HUES6 (cell line): ENCODE measurements at regions not wholly inside any gene's neighbourhood (a gene's known extent, or its start where the extent isn't known, plus 50 kb on each side); places are given as distances from the start of the nearest gene placed in this dataset.

Source experiments
- H3K27ac ChIP-seq: 2 replicates; pipeline ENCODE4 v1.7.0; 2013; ENCODE audit warnings: low read depth, mild to moderate bottlenecking, low read length, inconsistent platforms
- H3K27me3 ChIP-seq: 2 replicates; pipeline ENCODE4 v1.6.1; 2013; ENCODE audit warnings: low read length; ENCODE audit not compliant: control insufficient read depth, insufficient read depth
- H3K36me3 ChIP-seq: 2 replicates; pipeline ENCODE4 v1.6.1; 2013; ENCODE audit warnings: low read length; ENCODE audit not compliant: control insufficient read depth, insufficient read depth
- H3K4me1 ChIP-seq: 2 replicates; pipeline ENCODE4 v1.6.1; 2013; ENCODE audit warnings: low read length; ENCODE audit not compliant: control insufficient read depth, insufficient read depth
- H3K4me3 ChIP-seq: 2 replicates; pipeline ENCODE4 v1.5.1; 2013; ENCODE audit warnings: low read depth, low read length
- H3K9ac ChIP-seq: one replicate; pipeline ENCODE4 v1.6.1; 2013; ENCODE audit warnings: mild to moderate bottlenecking, low read length
- H3K9me3 ChIP-seq: 2 replicates; pipeline ENCODE4 v1.6.1; 2013; ENCODE audit warnings: low read depth, low read length; ENCODE audit not compliant: control insufficient read depth, insufficient read depth

- no peaks in the 10 kb centered on the region for H3K36me3 ChIP-seq
- peaks cover 4% of the 10 kb centered on the region for H3K9me3 ChIP-seq
- no peaks in the 10 kb centered on the region for H3K27me3 ChIP-seq
- no peak overlapping the region for H3K27ac ChIP-seq
- H3K9ac ChIP-seq: no peak overlapping the region
- H3K4me1 ChIP-seq: no peaks in the 10 kb centered on the region
- no peak overlapping the region for H3K4me3 ChIP-seq
Measured at GRCh38 chr12:90166012-90166411, 457.4 kb upstream of the ATP2B1 start.

GRCh38 chr12:90163975-90164374 lies 455.3 kb upstream of the ATP2B1 start:
- no peak overlapping the region for H3K4me3 ChIP-seq
- H3K36me3 ChIP-seq: no peaks in the 10 kb centered on the region
- no peaks in the 10 kb centered on the region for H3K4me1 ChIP-seq
- no peaks in the 10 kb centered on the region for H3K27me3 ChIP-seq
- H3K27ac ChIP-seq: no peak overlapping the region
- no peak overlapping the region for H3K9ac ChIP-seq
- H3K9me3 ChIP-seq: peaks cover 7% of the 10 kb centered on the region

- Histone ChIP-seq H3K9ac (no peak overlapping the region), H3K36me3 (no peaks in the 10 kb centered on the region), H3K4me1 (peaks cover 11% of the 10 kb centered on the region; the same call in 1 of the 2 replicates), H3K27me3 (no peaks in the 10 kb centered on the region), H3K4me3 (no peak overlapping the region), H3K27ac (no peak overlapping the region), H3K9me3 (no peaks in the 10 kb centered on the region)
Measured at GRCh38 chr12:90153827-90154226, 445.2 kb upstream of the ATP2B1 start.

- H3K27ac ChIP-seq: no peak overlapping the region
- H3K27me3 ChIP-seq: no peaks in the 10 kb centered on the region
- no peaks in the 10 kb centered on the region for H3K36me3 ChIP-seq
- no peak overlapping the region for H3K9ac ChIP-seq
- H3K4me3 ChIP-seq: no peak overlapping the region
- no peaks in the 10 kb centered on the region for H3K9me3 ChIP-seq
- peaks cover 11% of the 10 kb centered on the region; the same call in 1 of the 2 replicates for H3K4me1 ChIP-seq
Measured at GRCh38 chr12:90152897-90153624, 444.4 kb upstream of the ATP2B1 start.

- Histone ChIP-seq H3K9ac (no peak overlapping the region), H3K27ac (no peak overlapping the region), H3K27me3 (no peaks in the 10 kb centered on the region), H3K4me3 (no peak overlapping the region), H3K4me1 (peaks cover 11% of the 10 kb centered on the region; the same call in 1 of the 2 replicates), H3K9me3 (no peaks in the 10 kb centered on the region), H3K36me3 (no peaks in the 10 kb centered on the region)
Measured at GRCh38 chr12:90151491-90152015, 442.9 kb upstream of the ATP2B1 start.

GRCh38 chr12:90149453-90149852 lies 440.8 kb upstream of the ATP2B1 start:
- no peak overlapping the region for H3K4me3 ChIP-seq
- H3K4me1 ChIP-seq: peaks cover 11% of the 10 kb centered on the region; the same call in 1 of the 2 replicates
- no peaks in the 10 kb centered on the region for H3K27me3 ChIP-seq
- H3K27ac ChIP-seq: no peak overlapping the region
- H3K36me3 ChIP-seq: no peaks in the 10 kb centered on the region
- no peak overlapping the region for H3K9ac ChIP-seq
- no peaks in the 10 kb centered on the region for H3K9me3 ChIP-seq

GRCh38 chr12:90129366-90130030 lies 420.9 kb upstream of the ATP2B1 start:
- no peaks in the 10 kb centered on the region for H3K36me3 ChIP-seq
- H3K9ac ChIP-seq: no peak overlapping the region
- H3K27me3 ChIP-seq: no peaks in the 10 kb centered on the region
- no peak overlapping the region for H3K4me3 ChIP-seq
- H3K27ac ChIP-seq: no peak overlapping the region
- no peaks in the 10 kb centered on the region for H3K4me1 ChIP-seq
- no peaks in the 10 kb centered on the region for H3K9me3 ChIP-seq

GRCh38 chr12:90128526-90128925 lies 419.9 kb upstream of the ATP2B1 start:
- Histone ChIP-seq H3K9me3 (no peaks in the 10 kb centered on the region), H3K4me1 (no peaks in the 10 kb centered on the region), H3K9ac (no peak overlapping the region), H3K4me3 (no peak overlapping the region), H3K27ac (no peak overlapping the region), H3K27me3 (no peaks in the 10 kb centered on the region), H3K36me3 (no peaks in the 10 kb centered on the region)

- no peaks in the 10 kb centered on the region for H3K9me3 ChIP-seq
- no peak overlapping the region for H3K9ac ChIP-seq
- H3K27ac ChIP-seq: no peak overlapping the region
- no peaks in the 10 kb centered on the region for H3K4me1 ChIP-seq
- no peaks in the 10 kb centered on the region for H3K36me3 ChIP-seq
- H3K27me3 ChIP-seq: no peaks in the 10 kb centered on the region
- no peak overlapping the region for H3K4me3 ChIP-seq
Measured at GRCh38 chr12:90126125-90126524, 417.5 kb upstream of the ATP2B1 start.

- no peak overlapping the region for H3K9ac ChIP-seq
- no peaks in the 10 kb centered on the region for H3K36me3 ChIP-seq
- H3K4me1 ChIP-seq: no peaks in the 10 kb centered on the region
- no peak overlapping the region for H3K27ac ChIP-seq
- H3K4me3 ChIP-seq: no peak overlapping the region
- no peaks in the 10 kb centered on the region for H3K27me3 ChIP-seq
- H3K9me3 ChIP-seq: no peaks in the 10 kb centered on the region
Measured at GRCh38 chr12:90124914-90125313, 416.3 kb upstream of the ATP2B1 start.

- Histone ChIP-seq H3K27me3 (no peaks in the 10 kb centered on the region), H3K9ac (no peak overlapping the region), H3K4me1 (no peaks in the 10 kb centered on the region), H3K9me3 (no peaks in the 10 kb centered on the region), H3K4me3 (no peak overlapping the region), H3K27ac (no peak overlapping the region), H3K36me3 (no peaks in the 10 kb centered on the region)
Measured at GRCh38 chr12:90124289-90124688, 415.7 kb upstream of the ATP2B1 start.
